ENCODE measurements at regions not wholly inside any gene's neighbourhood (a gene's known extent, or its start where the extent isn't known, plus 50 kb on each side); places are given as distances from the start of the nearest gene placed in this dataset.

GRCh38 chr6:108755257-108756240 lies 92.7 kb upstream of the ARMC2 start:
- Histone ChIP-seq H3K27me3 (ENCODE audit: insufficient read depth, low read length) (no peaks in the 10 kb centered on the region), H3K4me1 (ENCODE audit: insufficient read depth, low read length) (no peaks in the 10 kb centered on the region), H3K4me3 (ENCODE audit: low read length in 2 of 2) (no peak overlapping the region), H3K36me3 (ENCODE audit: insufficient read depth, low read length) (no peaks in the 10 kb centered on the region), H3K27ac (ENCODE audit: low read depth, low read length) (no peak overlapping the region), H3K9me3 (ENCODE audit: control insufficient read depth in 1 of 2, low read length in 2 of 2) (no peaks in the 10 kb centered on the region)
- intact Hi-C loops (cut with micrococcal nuclease): no loop called here
- DNase-seq: no peak
- POLR2A ChIA-PET (ENCODE audit: partially characterized antibody): no interaction called here
- Mint-ChIP-seq H3K4me1 (no peaks in the 10 kb centered on the region), H3K4me3 (no peak overlapping the region), H3K9me3 (no peaks in the 10 kb centered on the region), H3K36me3 (no peaks in the 10 kb centered on the region), H3K27ac (no peak overlapping the region), H3K27me3 (peaks cover 2 to 6% of the 10 kb centered on the region in 2 donors)
- CTCF ChIA-PET (ENCODE audit: partially characterized antibody): no interaction called here

DNA sequence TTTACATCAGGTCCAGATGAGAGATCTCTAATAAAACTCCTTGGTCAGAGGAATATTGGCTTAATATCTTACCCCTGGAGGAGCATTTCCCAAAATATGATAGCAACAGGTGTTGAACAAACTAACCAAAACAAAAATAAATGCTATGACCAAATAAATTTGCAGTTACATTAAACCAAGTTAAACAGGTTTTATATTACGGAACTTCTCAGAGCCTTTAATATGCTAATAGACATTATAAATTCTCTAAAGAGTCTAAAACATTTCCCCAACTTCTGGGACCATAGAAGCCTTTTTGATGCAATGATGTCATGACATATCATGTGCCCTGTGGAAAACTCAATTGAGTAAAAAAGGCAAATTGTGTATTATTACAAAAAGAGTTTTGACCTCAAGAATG lies 90.9 kb upstream of the ARMC2 start:
- Histone ChIP-seq H3K27ac (ENCODE audit: low read depth, low read length) (no peak overlapping the region), H3K4me1 (ENCODE audit: insufficient read depth, low read length) (no peaks in the 10 kb centered on the region), H3K27me3 (ENCODE audit: insufficient read depth, low read length) (no peaks in the 10 kb centered on the region), H3K4me3 (ENCODE audit: low read length in 2 of 2) (no peak overlapping the region), H3K9me3 (ENCODE audit: control insufficient read depth in 1 of 2, low read length in 2 of 2) (no peaks in the 10 kb centered on the region), H3K36me3 (ENCODE audit: insufficient read depth, low read length) (no peaks in the 10 kb centered on the region)
- Mint-ChIP-seq H3K27ac (no peak overlapping the region), H3K9me3 (no peaks in the 10 kb centered on the region), H3K36me3 (no peaks in the 10 kb centered on the region), H3K4me1 (peaks cover 0 to 2% (median 0%) of the 10 kb centered on the region in 4 donors), H3K27me3 (peaks cover 2 to 6% of the 10 kb centered on the region in 2 donors), H3K4me3 (no peak overlapping the region)
- intact Hi-C loops (cut with micrococcal nuclease): no loop called here
- no peak for DNase-seq
- ChIA-PET POLR2A (ENCODE audit: partially characterized antibody) (no interaction called here), CTCF (ENCODE audit: partially characterized antibody) (no interaction called here)

- Mint-ChIP-seq H3K27ac (no peak overlapping the region), H3K9me3 (no peaks in the 10 kb centered on the region), H3K4me1 (peaks cover 0 to 3% (median 0%) of the 10 kb centered on the region in 4 donors), H3K4me3 (no peak overlapping the region), H3K27me3 (peaks cover 2 to 6% of the 10 kb centered on the region in 2 donors), H3K36me3 (no peaks in the 10 kb centered on the region)
- POLR2A ChIA-PET (ENCODE audit: partially characterized antibody): no interaction called here
- CTCF ChIA-PET (ENCODE audit: partially characterized antibody): no interaction called here
- no peak overlapping the region for H3K27ac ChIP-seq (ENCODE audit: low read depth, low read length)
- DNase-seq: no peak
- no peaks in the 10 kb centered on the region for H3K9me3 ChIP-seq (ENCODE audit: control insufficient read depth in 1 of 2, low read length in 2 of 2)
- H3K4me3 ChIP-seq (ENCODE audit: low read length in 2 of 2): no peak overlapping the region
- intact Hi-C loops (cut with micrococcal nuclease): no loop called here
- H3K27me3 ChIP-seq (ENCODE audit: insufficient read depth, low read length): no peaks in the 10 kb centered on the region
- H3K4me1 ChIP-seq (ENCODE audit: insufficient read depth, low read length): no peaks in the 10 kb centered on the region
- no peaks in the 10 kb centered on the region for H3K36me3 ChIP-seq (ENCODE audit: insufficient read depth, low read length)
Observed at GRCh38 chr6:108758884-108759283, 89.3 kb upstream of the ARMC2 start.

GRCh38 chr6:108760126-108761050 lies 87.8 kb upstream of the ARMC2 start:
- Mint-ChIP-seq H3K27me3 (peaks cover 2 to 5% of the 10 kb centered on the region in 2 donors), H3K36me3 (no peaks in the 10 kb centered on the region), H3K27ac (no peak overlapping the region), H3K4me1 (peaks cover 0 to 3% (median 0%) of the 10 kb centered on the region in 4 donors), H3K9me3 (no peaks in the 10 kb centered on the region), H3K4me3 (no peak overlapping the region)
- H3K36me3 ChIP-seq (ENCODE audit: insufficient read depth, low read length): no peaks in the 10 kb centered on the region
- H3K27ac ChIP-seq (ENCODE audit: low read depth, low read length): no peak overlapping the region
- ChIA-PET CTCF (ENCODE audit: partially characterized antibody) (no interaction called here), POLR2A (ENCODE audit: partially characterized antibody) (no interaction called here)
- no peaks in the 10 kb centered on the region for H3K27me3 ChIP-seq (ENCODE audit: insufficient read depth, low read length)
- H3K9me3 ChIP-seq (ENCODE audit: control insufficient read depth in 1 of 2, low read length in 2 of 2): no peaks in the 10 kb centered on the region
- no peak for DNase-seq
- intact Hi-C loops (cut with micrococcal nuclease): no loop called here
- no peaks in the 10 kb centered on the region for H3K4me1 ChIP-seq (ENCODE audit: insufficient read depth, low read length)
- no peak overlapping the region for H3K4me3 ChIP-seq (ENCODE audit: low read length in 2 of 2)

DNA sequence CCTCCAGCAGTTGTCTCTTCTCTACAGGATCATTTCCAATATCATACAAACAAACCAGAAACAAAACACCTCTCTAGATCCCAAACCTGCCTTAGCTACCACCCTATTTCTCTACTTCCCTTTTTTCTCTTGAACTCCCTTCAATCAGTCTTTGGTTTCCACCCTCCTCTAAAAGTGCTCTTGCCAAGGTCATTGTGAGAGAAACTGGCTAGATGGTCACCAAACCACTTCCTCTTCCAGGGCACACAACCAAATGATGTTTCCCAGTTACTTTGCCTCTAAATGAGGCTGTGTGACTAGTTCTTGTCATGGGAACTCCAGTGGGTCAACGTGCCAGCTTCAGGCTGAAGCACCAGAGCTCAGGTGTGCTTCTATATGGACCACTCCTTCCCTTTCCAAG lies 85.8 kb upstream of the ARMC2 start:
- CTCF ChIA-PET (ENCODE audit: partially characterized antibody): no interaction called here
- DNase-seq: no peak
- Histone ChIP-seq H3K27ac (ENCODE audit: low read depth, low read length) (no peak overlapping the region), H3K4me1 (ENCODE audit: insufficient read depth, low read length) (no peaks in the 10 kb centered on the region), H3K9me3 (ENCODE audit: control insufficient read depth in 1 of 2, low read length in 2 of 2) (no peaks in the 10 kb centered on the region), H3K36me3 (ENCODE audit: insufficient read depth, low read length) (no peaks in the 10 kb centered on the region), H3K27me3 (ENCODE audit: insufficient read depth, low read length) (no peaks in the 10 kb centered on the region), H3K4me3 (ENCODE audit: low read length in 2 of 2) (no peak overlapping the region)
- intact Hi-C loops (cut with micrococcal nuclease): no loop called here
- Mint-ChIP-seq H3K27me3 (peaks cover 3 to 5% of the 10 kb centered on the region in 2 donors), H3K27ac (no peak overlapping the region), H3K9me3 (no peaks in the 10 kb centered on the region), H3K4me3 (no peak overlapping the region), H3K36me3 (no peaks in the 10 kb centered on the region), H3K4me1 (peaks cover 0 to 3% (median 0%) of the 10 kb centered on the region in 4 donors)
- POLR2A ChIA-PET (ENCODE audit: partially characterized antibody): no interaction called here

DNA sequence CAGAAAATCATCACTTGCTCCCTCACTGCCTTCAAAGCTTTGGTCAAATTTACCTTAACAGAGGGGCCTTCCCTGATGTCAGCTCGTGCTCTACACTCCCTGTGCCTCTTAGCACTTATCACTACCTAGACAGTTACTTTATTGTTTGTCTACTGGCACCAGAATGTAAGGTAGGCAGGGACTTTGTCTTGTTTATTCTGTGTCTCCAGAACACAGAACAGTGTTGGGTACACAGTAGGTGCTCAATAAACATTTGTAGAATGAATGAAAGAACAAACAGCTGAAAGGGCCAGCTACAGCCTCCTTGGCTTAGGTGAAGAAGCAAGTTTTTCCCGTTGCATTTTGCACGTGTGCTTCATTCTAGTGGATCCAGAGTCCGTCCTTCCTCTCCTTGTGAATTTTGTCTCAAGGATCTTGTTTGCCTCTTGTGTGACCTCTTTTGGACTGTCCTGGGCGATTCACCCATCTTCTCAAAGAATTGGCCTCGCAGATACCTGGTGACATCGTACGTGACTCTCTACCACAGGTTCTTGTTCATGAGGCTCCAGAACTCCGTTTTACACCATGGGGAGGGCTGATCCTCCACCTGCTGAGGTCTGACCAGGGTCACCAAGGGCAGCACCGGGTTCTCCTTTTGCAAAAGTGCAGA lies 84.2 kb upstream of the ARMC2 start:
- H3K27me3 ChIP-seq (ENCODE audit: insufficient read depth, low read length): no peaks in the 10 kb centered on the region
- Mint-ChIP-seq H3K4me3 (no peak overlapping the region), H3K36me3 (no peaks in the 10 kb centered on the region), H3K9me3 (no peaks in the 10 kb centered on the region), H3K4me1 (peaks cover 0 to 6% (median 0%) of the 10 kb centered on the region in 4 donors), H3K27me3 (peaks cover 3 to 5% of the 10 kb centered on the region in 2 donors), H3K27ac (no peak overlapping the region)
- no peak overlapping the region for H3K4me3 ChIP-seq (ENCODE audit: low read length in 2 of 2)
- H3K27ac ChIP-seq (ENCODE audit: low read depth, low read length): no peak overlapping the region
- H3K36me3 ChIP-seq (ENCODE audit: insufficient read depth, low read length): no peaks in the 10 kb centered on the region
- ChIA-PET CTCF (ENCODE audit: partially characterized antibody) (no interaction called here), POLR2A (ENCODE audit: partially characterized antibody) (no interaction called here)
- no peak for DNase-seq
- intact Hi-C loops (cut with micrococcal nuclease): no loop called here
- no peaks in the 10 kb centered on the region for H3K4me1 ChIP-seq (ENCODE audit: insufficient read depth, low read length)
- no peaks in the 10 kb centered on the region for H3K9me3 ChIP-seq (ENCODE audit: control insufficient read depth in 1 of 2, low read length in 2 of 2)

- no peak for DNase-seq
- Histone ChIP-seq H3K27ac (ENCODE audit: low read depth, low read length) (no peak overlapping the region), H3K27me3 (ENCODE audit: insufficient read depth, low read length) (no peaks in the 10 kb centered on the region), H3K4me3 (ENCODE audit: low read length in 2 of 2) (no peak overlapping the region), H3K36me3 (ENCODE audit: insufficient read depth, low read length) (no peaks in the 10 kb centered on the region), H3K4me1 (ENCODE audit: insufficient read depth, low read length) (no peaks in the 10 kb centered on the region), H3K9me3 (ENCODE audit: control insufficient read depth in 1 of 2, low read length in 2 of 2) (no peaks in the 10 kb centered on the region)
- ChIA-PET CTCF (ENCODE audit: partially characterized antibody) (no interaction called here), POLR2A (ENCODE audit: partially characterized antibody) (no interaction called here)
- peaks cover 0 to 6% (median 0%) of the 10 kb centered on the region in 4 donors for H3K4me1 Mint-ChIP-seq
- no peaks in the 10 kb centered on the region for H3K9me3 Mint-ChIP-seq
- peaks cover 3 to 5% of the 10 kb centered on the region in 2 donors for H3K27me3 Mint-ChIP-seq
- intact Hi-C loops (cut with micrococcal nuclease): no loop called here
- H3K4me3 Mint-ChIP-seq: no peak overlapping the region
- no peak overlapping the region for H3K27ac Mint-ChIP-seq
- H3K36me3 Mint-ChIP-seq: no peaks in the 10 kb centered on the region
Observed at GRCh38 chr6:108764580-108764950, 83.7 kb upstream of the ARMC2 start.
